ENCODE measurements at regions not wholly inside any gene's neighbourhood (a gene's known extent, or its start where the extent isn't known, plus 50 kb on each side); places are given as distances from the start of the nearest gene placed in this dataset.

DNA sequence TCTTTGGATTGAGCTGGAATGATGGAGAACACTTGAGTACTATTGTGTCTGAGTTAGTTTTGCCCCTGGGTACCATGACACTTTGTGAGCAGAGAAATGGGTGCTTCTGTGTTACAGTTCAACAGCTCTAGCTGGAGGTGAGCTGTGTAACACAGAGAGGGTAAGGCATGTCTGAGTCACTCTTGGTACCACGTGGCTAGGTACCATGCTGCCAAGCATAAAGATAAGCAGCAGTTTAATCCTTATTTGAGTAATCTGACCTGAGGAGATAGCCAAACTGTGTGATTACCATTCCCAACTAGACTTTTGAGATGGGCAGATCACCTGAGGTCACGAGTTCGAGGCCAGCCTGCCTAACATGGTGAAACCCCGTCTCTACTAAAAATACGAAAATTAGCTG, 122.0 kb downstream of the OLFM4 start:
- no peak for DNase-seq

DNA sequence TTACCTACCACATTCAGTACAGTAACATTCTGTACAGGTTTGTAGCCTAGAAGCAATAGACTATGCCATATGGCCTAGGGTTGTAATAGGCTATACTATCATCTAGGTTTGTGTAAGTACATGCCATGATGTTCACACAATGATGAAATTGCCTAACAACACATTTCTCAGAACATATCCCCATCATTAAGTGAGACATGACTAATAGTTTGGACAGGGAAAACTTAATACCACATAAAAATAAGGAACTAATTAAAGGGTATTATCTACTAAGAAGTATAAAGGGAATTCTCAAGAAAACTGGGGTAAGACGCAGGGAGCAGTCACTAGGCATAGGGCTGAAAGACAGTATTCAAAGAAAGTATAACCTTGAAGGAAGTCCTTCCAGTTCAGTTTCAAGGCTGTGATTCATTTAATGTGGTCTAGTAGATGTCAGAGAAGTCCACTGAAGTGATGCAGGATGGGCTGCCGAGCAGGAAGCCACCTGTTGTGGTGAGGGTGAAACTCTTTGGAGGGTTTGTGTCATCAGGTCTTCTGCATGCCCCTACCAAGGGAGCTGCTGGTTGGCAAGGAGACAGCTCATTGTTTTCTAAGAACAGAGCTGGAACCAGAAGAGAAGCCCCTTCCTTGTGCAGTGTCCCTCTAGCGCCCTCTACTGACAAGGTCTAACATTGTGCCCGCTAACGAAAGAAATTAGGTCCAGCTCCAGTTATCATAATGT, 122.9 kb downstream of the OLFM4 start:
- peak; percentile 5 for DNase-seq

DNA sequence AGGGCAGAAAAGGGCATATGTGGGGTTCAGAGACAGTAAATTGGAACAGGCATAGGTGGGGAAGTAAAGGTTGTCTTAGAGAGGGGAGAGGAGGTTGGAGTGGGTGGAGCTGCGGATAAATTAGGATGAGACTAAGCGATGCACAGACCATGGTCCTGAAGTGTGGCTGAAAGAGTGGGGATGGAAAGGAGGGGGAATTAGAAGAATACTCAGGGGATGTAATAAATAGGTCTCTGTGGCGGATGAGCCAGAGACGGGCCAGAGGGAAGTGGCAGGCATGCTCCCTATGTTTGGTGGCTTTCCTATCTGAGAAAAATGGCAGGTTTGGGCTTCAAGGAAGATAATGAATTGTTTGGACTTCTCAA, 123.4 kb downstream of the OLFM4 start:
- DNase-seq, result no peak

DNA sequence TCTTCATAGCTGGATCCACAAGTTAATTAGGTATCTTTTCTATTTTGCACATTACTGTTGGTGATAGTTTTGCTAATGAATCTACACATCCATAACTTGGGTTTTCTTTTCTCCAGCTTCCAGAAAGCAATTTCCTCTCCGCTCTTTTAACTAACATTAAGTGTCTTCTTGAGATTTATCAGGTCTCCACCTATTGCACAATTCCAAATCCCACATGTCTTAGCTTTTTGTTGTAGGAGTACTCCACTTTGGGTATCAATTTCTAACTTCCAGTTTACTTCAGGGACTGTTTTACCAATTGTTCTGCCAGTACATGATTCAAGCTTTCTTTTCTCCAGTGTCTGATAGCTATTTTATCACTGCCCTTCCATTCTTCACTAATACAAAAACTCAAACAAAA, 129.6 kb downstream of the OLFM4 start:
- no peak for DNase-seq

DNA sequence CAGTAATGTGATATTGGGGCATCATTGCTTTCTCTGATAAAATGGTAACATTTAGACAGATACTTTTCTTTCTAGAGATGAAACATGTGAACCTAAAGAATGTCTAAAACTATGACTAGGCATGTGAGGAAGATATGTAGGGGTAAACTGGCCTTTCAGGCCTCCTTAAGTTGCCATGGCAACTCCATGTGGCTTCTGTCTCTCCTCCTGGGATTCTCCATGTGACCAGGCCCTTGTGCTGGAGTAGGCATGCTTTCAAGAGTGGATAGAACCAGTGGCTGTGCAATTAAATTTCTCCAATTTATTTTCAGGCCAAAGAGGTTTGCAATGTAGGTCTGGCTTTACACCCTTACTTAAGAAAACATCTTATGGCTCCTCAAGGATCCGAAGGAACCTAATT, 130.8 kb downstream of the OLFM4 start:
- no peak for DNase-seq

DNA sequence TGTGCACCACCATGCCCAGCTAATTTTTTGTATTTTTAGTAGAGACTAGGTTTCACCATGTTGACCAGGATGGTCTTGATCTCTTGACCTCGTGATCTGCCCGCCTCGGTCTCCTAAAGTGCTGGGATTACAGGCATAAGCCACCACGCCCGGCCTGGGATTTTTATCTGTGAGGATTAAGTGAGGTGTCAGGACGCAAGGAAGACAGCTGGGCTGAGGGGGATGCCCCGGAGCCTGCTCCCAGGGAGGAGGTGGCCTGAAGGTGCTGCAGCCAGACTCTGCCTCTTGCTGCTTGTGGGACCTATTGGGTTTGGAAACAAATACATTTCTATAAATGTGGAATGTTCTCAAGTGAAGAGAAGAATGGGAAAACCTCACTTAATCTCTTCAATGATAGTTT, 131.6 kb downstream of the OLFM4 start:
- DNase-seq, result no peak

DNA sequence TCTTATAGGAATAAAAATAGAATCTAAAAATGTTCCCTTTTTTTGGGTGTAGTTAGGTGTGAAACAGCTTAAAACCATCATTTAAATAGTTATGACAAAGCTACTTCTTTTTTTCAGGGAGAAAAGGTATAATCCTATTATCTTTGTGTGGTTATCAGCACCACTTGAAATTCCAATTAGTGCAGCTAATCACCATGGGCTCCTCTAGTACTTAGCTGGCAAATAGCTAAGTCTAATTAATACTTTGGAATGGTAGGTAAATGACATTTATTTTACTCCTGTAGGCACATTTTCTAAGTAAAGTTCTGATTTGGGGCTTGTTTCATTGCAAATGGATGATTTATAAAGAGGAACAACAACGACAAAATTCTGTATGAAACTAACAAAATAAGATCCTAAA, 132.6 kb downstream of the OLFM4 start:
- DNase-seq, result no peak

DNA sequence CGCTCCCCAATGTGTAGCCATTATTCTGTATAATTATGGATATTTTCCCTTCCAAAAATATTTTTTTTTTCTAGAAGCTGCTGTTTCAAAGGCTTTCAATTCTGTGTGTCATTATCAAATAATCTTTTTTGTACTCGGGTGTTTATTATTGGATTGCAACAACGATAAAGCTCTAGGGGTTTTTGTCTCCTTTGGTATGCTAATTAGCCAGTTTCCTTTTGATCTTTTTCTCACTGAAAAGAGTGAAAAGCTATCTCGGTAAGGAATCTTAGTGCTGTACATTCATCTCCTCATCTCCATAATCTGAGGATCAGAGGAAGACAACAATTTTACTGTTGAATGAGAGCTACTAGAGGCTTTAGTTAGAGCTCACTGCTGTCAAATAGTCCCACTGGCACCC, 136.6 kb downstream of the OLFM4 start:
- no peak for DNase-seq

DNA sequence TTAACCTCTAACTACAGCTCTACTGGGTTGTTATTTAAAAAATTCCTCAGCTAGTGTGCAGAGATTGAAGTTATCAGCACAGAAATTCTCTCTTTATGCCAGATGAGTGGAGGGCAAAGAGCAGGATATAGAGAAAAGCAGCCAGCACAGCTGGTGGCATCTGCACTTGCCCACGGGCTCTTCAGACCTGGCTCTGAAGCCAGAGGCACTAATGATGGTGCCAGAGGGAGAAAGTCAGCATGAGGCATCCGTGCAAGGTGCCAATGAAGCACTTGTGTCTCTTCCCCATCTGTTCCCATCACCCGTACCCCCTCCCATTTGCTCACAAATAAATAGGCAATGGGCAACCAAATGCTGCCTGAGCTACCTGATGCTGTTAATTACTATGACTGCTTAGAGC, 138.9 kb downstream of the OLFM4 start:
- DNase-seq, result no peak

DNA sequence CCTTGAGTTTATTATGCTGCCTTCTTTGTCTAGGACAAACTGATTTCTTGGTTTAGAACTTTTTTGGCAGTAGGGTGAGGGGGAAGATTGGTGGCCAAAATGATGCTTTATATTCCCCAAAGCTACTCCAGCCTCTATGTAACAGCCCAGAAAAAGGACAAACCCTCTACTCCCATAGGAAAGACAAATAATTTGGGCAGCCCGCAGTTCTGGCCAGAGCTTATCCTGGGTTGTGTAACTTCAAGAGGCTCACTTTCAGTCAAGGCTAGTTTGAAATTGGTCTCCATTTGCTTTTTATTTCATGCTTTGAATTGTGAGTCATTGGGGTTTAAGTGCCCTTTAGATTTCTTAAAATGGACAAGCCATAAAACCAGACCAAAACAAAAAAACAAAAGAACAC, 142.3 kb downstream of the OLFM4 start:
- no peak for DNase-seq

DNA sequence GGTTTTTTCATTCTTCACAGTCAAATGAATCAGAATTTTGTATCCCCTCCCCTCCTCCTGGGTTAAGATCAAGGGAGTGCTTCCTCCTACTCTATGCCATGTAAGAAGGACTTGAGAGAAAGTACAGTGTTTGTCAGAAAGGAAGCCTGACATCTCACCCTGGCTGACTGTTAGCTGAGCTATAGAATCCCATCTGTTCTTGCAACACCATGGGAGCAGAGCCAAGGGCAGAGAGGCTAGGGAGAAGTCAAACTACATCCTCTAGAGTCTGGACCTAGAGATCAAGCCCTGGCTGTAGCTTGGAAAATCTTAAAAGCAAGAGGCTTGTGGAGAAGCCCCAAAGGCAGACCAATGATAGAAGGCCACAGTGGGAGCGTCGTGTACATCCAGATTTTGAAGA, 145.9 kb downstream of the OLFM4 start:
- no peak for DNase-seq

DNA sequence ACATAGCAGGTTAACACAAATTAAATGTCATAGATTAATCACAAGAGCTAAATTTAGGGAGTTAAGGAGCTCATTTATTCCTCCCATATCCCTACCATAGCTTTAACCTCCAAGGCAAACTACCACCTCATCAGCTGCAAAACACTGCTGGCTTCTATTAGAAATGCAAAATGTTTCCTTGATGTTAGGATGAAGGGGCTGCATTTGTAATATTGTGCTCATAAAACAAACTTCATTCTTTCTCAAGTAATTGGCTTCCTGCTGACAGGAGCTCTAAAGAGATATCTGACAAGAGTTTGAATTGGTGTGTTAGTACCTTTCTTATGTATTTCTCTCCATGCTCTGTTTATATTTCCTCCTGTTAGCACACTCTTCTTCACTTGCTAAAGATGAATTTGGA, 152.1 kb downstream of the OLFM4 start:
- DNase-seq, result no peak

DNA sequence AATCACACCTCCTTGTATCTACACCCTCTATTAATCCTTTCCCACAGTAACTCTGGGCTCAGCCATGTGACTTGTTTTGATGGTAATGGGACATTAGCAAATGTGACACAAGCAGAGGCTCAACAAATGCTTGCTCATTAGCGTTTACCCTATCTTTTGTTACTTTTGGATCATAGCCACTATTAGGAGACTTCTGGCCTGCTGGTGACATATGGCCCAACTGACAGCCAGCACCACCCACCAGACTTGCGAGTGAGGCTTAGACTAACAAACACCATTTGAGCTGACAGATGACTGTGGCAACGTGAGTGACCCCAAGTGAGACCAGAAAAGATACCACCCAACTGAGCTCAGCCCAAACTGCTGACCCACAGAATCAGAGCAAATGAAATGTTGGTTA, 154.1 kb downstream of the OLFM4 start:
- DNase-seq, result no peak

DNA sequence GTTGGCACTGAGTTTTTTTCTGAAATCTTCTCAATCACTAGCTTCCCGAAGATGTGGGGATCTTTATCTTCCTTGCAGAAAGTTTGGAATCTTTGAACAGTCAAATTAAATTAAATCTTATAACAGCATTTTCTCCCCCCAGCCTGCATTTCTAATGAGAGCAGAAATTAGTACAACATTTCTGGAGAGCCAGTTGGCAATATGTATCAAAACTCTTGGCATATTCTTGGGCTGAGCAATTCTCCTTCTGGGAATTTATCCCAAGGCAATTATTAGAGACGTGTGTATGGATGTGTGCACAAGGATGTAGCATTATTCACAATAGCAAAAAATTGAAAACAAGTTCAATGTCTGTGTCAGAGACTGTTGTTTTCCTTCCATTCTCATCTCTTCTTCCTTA, 159.5 kb downstream of the OLFM4 start:
- no peak for DNase-seq

DNA sequence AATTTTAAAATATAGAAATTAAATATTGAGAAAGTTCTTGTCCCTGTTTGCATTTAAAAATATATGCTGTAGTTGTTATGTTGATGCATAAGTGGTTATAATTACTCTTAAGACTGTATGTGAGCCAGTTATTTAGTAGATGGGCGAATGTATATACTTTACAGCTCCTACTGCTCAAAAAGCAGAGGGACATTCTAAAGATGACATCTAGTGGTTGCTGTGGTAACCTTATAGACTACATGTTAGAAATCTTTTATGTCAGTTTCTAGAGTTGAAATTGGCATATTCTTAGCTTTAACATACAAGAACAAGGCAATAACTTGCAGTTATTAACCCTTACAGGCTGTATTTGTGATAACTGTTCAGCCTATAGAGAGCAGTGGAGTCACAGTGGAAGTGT, 160.5 kb downstream of the OLFM4 start:
- no peak for DNase-seq

DNA sequence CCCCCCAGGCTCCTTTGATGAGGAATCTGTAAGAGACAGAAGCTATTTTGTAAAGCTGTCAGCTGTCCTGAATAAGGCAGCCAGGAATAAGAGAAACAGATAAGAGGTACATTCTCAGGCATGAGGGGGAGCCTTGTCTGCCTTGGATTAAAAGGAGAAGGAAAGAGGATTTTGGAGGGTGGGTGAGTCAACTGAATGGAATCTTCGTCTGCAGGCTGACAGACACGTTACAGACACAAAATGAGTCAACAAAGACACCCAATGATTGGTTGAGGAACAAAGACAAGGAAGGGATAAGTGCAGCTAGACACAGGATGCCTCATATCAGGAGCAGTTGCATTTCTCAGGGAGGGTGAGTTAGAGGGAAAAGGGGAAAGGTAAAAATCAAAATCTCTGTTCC, 162.5 kb downstream of the OLFM4 start:
- no peak for DNase-seq

DNA sequence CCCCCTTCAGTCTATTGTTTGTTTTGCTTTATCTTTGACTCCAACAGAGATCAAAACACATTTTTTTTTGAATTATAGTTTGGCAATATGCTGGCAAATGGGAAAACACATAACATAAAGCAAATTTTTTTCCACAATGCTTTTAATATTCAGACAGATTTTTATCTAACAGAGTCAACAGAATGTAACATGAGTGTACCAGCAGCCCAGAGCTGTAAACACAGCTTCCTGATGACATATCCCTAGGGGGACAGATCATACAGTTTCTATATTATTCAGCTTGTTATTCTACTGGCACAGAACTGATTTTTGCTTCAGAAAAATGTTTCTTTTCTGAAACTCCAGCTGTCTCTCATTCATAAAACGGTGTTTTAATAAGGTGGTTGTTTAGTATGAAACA, 168.8 kb downstream of the OLFM4 start:
- DNase-seq, result no peak

DNA sequence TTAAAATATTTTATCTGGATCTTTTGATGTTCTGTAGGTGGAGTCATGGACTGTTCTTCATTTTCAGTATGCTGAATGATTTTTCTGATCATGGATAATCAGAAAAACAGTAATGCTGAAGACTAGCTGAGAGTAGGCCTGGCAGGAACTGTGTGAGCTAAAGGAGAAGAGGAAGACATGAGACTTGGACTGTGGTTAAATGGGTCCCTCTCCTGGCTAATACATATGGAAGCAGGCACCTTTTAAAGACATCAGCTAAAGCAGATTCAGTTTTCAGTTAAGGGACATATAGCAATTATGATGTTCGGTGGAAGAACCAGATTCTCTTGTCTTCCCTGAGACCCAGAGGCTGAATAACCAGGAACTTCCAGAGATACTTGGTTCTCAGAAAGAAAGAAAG, 169.4 kb downstream of the OLFM4 start:
- DNase-seq, result no peak

DNA sequence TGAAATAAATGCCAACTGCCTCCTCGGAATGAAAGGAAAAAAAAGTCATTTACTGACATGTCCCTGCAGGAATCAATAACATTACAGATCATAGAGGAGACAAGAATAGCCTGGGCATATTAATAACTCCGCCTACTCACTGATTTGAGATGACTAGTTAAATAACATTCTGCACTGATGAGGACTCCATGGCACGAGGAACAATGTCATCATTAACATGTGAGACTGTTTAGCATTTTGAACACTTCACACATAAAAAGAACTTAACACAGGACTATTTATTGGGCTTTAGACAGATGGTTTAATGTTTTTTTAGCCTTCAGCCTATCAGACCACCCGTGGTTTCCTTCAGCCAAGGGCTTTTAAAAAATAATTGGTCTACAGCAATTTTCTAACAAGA, 170.1 kb downstream of the OLFM4 start:
- DNase-seq, result no peak

DNA sequence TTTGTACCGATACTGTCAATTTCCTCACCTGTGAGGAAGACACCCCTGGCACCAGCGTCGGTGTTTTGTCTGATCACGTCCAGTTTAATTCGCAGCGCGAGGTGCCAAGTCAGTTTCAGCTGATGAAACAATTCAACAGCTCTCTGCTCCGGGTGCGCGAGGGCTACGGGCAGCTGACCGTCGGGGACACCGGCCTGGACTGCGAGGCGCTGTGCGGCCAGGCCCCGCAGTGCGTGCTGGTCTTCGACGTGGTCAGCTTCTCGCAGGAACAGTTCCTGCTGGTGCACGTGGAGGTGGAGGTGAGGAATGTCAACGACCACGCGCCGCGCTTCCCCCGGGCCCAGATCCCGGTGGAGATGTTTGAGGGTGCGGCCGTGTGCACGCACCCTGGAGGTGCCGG, 171.5 kb downstream of the OLFM4 start:
- no peak for DNase-seq

DNA sequence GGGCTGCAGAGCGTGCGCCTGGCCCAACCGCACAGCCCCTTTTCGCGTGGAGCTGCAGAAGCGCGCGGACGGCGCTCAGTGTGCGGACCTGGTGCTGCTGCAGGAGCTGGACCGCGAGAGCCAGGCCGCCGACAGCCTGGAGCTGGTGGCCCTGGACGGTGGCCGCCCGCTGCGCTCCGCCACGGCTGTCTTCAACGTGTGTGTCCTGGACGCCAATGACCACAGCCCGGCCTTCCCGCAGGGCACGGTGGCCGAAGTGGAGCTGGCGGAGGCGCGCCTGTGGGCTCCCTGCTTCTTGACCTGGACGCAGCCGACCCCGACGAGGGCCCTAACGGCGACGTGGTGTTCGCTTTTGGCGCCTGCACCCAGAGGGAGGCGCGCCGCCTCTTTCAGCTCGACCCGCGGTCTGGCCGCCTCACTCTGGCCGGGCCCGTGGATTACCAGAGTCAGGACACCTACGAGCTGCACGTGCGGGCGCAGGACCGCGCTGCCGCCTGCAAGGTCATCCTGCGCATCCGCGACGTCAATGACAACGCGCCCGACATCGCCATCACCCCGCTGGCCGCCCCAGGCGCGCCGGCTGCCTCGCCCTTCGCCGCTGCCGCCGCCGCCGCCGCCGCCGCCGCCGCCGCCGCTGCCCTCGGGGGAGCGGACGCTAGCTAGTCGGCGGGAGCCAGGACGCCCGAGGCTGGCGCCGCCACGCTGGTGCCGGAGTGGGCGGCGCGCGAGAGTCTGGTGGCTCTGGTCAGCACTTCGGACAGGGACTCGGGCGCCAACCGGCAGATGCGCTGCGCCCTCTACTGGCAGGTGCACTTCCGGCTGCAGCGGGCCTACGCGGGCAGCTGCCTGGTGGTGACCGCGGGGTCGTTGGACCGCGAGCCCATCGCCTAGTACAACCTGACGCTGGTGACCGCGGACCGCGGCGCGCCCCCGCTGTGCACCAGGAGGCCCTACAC, 172.2 kb downstream of the OLFM4 start:
- no peak for DNase-seq

DNA sequence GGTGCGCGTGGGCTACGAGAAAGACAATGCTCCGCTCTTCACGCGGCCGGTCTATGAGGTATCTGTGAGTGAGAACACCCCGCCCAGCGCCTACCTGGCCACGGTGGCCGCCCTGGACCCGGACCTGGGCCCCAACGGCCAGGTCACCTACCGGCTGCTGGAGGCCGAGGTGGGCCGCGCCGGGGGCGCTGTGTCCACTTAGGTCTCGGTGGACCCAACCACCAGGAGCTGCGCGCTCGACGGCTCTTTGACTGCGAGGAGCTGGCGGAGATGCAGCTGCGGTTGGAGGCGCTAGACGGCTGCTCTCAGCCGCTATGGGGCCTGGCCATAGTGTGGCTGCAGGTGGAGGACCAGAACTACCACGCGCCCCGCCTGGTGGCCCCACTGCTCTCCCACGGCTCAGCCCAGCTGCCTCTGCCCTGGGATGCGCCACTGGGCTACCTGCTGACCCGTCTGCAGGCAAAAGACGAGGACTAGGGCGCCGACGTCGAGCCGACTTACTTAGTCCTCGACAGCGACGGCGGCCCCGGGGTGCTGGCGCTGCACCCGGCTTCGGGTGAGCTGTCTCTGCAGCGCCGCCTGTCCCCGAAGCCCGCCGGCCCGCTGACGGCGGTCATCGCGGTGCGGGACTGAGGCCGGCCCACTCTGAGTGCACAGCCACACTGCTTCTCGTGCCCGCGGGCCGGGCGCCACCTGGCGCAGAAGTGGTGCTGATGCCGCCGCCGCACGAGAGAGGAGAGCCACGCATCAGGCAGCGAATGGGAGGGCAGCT, 173.0 kb downstream of the OLFM4 start:
- DNase-seq, result no peak

DNA sequence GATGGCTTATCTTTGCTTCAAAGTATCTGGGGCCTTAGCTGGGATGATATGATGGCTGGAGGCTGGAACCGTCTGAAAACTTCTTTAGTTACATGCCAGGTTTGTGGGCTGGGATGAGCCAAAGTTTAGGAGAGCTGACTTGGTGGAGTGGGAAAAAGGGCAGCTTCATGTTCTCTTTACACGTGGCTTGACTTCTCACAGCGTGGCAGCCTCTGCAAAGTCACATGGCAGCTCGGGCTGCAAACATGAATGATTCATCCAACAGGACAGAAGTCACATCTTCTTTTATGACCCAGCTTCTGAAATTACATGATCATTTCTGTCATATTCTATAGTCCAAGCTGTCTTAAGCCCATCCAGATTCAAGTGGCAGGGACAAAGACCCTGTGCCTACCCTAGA, 176.0 kb downstream of the OLFM4 start:
- DNase-seq, result no peak

DNA sequence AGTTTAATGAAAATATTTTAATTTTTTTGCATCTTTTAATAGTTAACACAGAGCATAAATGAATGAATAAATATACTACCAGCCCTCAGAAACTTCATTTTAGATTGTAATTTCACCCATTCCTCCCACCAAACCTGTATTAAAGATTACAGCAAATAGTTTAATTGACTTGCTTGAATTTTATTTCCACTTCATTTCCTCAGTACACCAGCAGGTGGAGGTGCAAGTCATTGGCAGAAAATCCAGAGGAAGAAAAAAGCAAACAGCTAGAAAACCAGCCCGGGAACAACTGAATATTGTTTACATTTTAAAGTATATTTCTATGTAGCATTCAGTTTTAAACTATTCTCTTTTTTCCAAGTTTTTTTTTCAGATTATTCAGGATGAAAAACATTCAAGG, 177.8 kb downstream of the OLFM4 start:
- DNase-seq, result no peak

Data from CD4-positive, alpha-beta T cell treated with Interleukin-12 subunit alpha and Interleukin-12 subunit beta, for 1 hour (primary cell).